SW480 (cell line): ENCODE measurements at regions not wholly inside any gene's neighbourhood (a gene's known extent, or its start where the extent isn't known, plus 50 kb on each side); places are given as distances from the start of the nearest gene placed in this dataset.
"Not testable (repeated sequence)": the region's sequence is repeated elsewhere in the genome, so short reads cannot be mapped to it uniquely, and the experiment has no call there.

ENCODE experiments used
- DNase-seq: peaks from one replicate; pipeline ENCODE4 v3.0.0-alpha.2; 2016; ENCODE audit warnings: low spot score

- DNase-seq: no peak
Measured at GRCh38 chr11:16536513-16536912, 180.2 kb upstream of the SOX6 start.

GRCh38 chr11:16528639-16529038, 172.3 kb upstream of the SOX6 start:
- DNase-seq: no peak

- no peak for DNase-seq
Measured at GRCh38 chr11:16527525-16528246, 171.3 kb upstream of the SOX6 start.

GRCh38 chr11:16526947-16527346, 170.6 kb upstream of the SOX6 start:
- no peak for DNase-seq

- not testable (repeated sequence) for DNase-seq
Measured at GRCh38 chr11:16520713-16521112, 164.4 kb upstream of the SOX6 start.

GRCh38 chr11:16512899-16513241, 156.5 kb upstream of the SOX6 start:
- DNase-seq: no peak

- no peak for DNase-seq
Measured at GRCh38 chr11:16512198-16512898, 156.0 kb upstream of the SOX6 start.

GRCh38 chr11:16511116-16512114, 155.1 kb upstream of the SOX6 start:
- DNase-seq: no peak

- DNase-seq: no peak
Measured at GRCh38 chr11:16505481-16505880, 149.1 kb upstream of the SOX6 start.

- not testable (repeated sequence) for DNase-seq
Measured at GRCh38 chr11:16503891-16504290, 147.5 kb upstream of the SOX6 start.

GRCh38 chr11:16494918-16495691, 138.8 kb upstream of the SOX6 start:
- no peak for DNase-seq

GRCh38 chr11:16484434-16484833, 128.1 kb upstream of the SOX6 start:
- no peak for DNase-seq

- no peak for DNase-seq
Measured at GRCh38 chr11:16474659-16475058, 118.3 kb upstream of the SOX6 start.

GRCh38 chr11:16469968-16470367, 113.6 kb upstream of the SOX6 start:
- no peak for DNase-seq

- DNase-seq: no peak
Measured at GRCh38 chr11:16468735-16469453, 112.5 kb upstream of the SOX6 start.

- no peak for DNase-seq
Measured at GRCh38 chr11:16460508-16460907, 104.2 kb upstream of the SOX6 start.

GRCh38 chr11:16456366-16456765, 100.0 kb upstream of the SOX6 start:
- DNase-seq: no peak

GRCh38 chr11:16454289-16454863, 98.0 kb upstream of the SOX6 start:
- DNase-seq: no peak

GRCh38 chr11:16448123-16448717, 91.9 kb upstream of the SOX6 start:
- DNase-seq: no peak

GRCh38 chr11:16441461-16441860, 85.1 kb upstream of the SOX6 start:
- no peak for DNase-seq
